ENCODE measurements at regions not wholly inside any gene's neighbourhood (a gene's known extent, or its start where the extent isn't known, plus 50 kb on each side); places are given as distances from the start of the nearest gene placed in this dataset.

DNA sequence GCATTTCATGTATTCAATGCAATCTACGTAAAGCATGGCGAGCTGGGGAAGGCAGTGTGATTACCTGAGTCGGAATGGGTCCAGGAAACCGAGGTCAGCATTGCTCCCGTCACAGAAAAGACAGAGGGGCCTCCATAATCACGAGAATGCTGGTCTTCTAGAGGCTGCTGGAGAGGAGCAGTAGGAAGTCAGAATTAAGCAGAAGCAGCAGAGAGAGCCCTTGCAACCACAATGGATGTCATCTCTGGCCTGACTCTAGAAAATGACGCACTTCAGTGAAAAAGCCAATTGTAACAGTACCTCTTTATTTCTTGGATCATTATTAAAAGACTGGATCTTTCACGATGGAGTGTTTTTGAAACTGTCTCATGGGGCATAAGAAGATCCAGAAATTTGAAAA is 69.5 kb upstream of the FOXN3 start:
- TF ChIP-seq, protein P1, sequence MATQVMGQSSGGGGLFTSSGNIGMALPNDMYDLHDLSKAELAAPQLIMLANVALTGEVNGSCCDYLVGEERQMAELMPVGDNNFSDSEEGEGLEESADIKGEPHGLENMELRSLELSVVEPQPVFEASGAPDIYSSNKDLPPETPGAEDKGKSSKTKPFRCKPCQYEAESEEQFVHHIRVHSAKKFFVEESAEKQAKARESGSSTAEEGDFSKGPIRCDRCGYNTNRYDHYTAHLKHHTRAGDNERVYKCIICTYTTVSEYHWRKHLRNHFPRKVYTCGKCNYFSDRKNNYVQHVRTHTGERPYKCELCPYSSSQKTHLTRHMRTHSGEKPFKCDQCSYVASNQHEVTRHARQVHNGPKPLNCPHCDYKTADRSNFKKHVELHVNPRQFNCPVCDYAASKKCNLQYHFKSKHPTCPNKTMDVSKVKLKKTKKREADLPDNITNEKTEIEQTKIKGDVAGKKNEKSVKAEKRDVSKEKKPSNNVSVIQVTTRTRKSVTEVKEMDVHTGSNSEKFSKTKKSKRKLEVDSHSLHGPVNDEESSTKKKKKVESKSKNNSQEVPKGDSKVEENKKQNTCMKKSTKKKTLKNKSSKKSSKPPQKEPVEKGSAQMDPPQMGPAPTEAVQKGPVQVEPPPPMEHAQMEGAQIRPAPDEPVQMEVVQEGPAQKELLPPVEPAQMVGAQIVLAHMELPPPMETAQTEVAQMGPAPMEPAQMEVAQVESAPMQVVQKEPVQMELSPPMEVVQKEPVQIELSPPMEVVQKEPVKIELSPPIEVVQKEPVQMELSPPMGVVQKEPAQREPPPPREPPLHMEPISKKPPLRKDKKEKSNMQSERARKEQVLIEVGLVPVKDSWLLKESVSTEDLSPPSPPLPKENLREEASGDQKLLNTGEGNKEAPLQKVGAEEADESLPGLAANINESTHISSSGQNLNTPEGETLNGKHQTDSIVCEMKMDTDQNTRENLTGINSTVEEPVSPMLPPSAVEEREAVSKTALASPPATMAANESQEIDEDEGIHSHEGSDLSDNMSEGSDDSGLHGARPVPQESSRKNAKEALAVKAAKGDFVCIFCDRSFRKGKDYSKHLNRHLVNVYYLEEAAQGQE (IDR thresholded peaks at IDR 0.05; ENCODE audit: insufficient read depth in 1 of 2, low read depth in 2 of 2, low read length in 2 of 2): no peak
- no peak for TF ChIP-seq SIN3A (IDR thresholded peaks at IDR 0.05; ENCODE audit: borderline replicate concordance, insufficient read depth, low read length)
- TF ChIP-seq POLR2AphosphoS5 (IDR thresholded peaks at IDR 0.05; ENCODE audit: low read depth, low read length): no peak
- no peak for TF ChIP-seq FOXP2 (optimal IDR thresholded peaks at IDR 0.05; ENCODE audit: borderline replicate concordance, extremely low read depth, extremely low read length, insufficient read depth)
- no peak for TF ChIP-seq TAF1 (IDR thresholded peaks at IDR 0.05; ENCODE audit: borderline replicate concordance, insufficient read depth, low read length)
